GM21526 (cell line): ENCODE measurements at regions not wholly inside any gene's neighbourhood (a gene's known extent, or its start where the extent isn't known, plus 50 kb on each side); places are given as distances from the start of the nearest gene placed in this dataset.
"Not testable (repeated sequence)": the region's sequence is repeated elsewhere in the genome, so short reads cannot be mapped to it uniquely, and the experiment has no call there.

Experiments
- ATAC-seq: cut with Tn5 transposase; IDR thresholded peaks from one replicate; pipeline ENCODE4 v1.9.1; 2021; ENCODE audit warnings: moderate library complexity; ENCODE audit not compliant: unreplicated experiment, low FRiP score

- no peak for ATAC-seq
Measured at GRCh38 chr7:13794581-13794980, 194.9 kb downstream of the ETV1 start.

GRCh38 chr7:13797545-13797944 lies 191.9 kb downstream of the ETV1 start:
- ATAC-seq: no peak

GRCh38 chr7:13800694-13801448 lies 188.6 kb downstream of the ETV1 start:
- ATAC-seq: no peak

DNA sequence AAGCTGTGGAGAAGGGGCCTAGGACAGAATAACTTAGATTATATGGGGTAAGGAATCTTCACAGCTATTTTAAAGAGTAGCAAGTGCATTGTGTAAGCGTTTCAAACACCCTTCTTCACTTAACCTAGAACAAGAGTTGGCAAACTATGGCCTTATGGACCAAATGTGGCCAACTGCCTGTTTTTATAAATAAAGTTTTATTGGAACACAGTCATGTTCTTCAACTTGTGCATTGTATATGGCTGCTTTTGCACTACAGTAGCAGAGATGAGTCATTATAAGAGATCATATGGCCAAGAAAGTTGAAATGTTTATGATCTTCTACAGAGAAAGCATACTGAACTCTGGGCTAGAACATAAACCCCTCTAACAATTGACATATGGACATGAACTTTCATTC lies 187.8 kb downstream of the ETV1 start:
- ATAC-seq: no peak

GRCh38 chr7:13802651-13803050 lies 186.8 kb downstream of the ETV1 start:
- no peak for ATAC-seq

GRCh38 chr7:13803134-13803533 lies 186.3 kb downstream of the ETV1 start:
- ATAC-seq: no peak

DNA sequence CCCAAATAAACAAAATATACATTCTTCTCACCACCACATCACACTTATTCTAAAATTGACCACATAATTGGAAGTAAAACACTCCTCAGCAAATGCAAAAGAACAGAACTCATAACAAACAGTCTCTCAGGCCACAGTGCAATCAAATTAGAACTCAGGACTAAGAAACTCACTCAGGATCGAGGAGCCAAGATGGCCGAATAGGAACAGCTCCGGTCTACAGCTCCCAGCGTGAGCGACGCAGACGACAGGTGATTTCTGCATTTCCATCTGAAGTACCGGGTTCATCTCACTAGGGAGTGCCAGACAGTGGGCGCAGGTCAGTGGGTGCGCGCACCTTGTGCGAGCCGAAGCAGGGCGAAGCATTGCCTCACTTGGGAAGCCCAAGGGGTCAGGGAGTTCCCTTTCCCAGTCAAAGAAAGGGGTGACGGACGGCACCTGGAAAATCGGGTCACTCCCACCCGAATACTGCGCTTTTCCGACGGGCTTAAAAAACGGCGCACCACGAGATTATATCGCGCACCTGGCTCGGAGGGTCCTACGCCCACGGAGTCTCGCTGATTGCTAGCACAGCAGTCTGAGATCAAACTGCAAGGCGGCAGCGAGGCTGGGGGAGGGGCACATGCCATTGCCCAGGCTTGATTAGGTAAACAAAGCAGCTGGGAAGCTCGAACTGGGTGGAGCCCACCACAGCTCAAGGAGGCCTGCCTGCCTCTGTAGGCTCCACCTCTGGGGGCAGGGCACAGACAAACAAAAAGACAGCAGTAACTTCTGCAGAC lies 183.2 kb downstream of the ETV1 start:
- ATAC-seq: not testable (repeated sequence)

DNA sequence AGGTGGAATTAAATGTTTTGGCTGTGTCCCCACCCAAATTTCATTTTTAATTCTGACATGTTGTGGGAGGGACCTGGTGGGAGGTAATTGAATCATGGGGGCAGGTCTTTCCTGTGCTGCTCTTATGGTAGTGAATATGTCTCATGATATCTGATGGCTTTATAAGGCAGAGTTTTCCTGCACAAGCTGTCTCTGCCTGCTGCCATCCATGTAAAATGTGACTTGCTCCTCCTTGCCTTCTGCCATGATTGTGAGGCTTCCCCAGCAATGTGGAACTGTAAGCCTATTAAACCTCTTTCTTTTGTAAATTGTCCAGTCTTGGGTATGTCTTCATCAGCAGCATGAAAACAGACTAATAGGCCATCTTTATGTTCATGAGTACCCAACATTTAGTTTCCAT lies 172.2 kb downstream of the ETV1 start:
- not testable (repeated sequence) for ATAC-seq

- no peak for ATAC-seq
Measured at GRCh38 chr7:13821152-13821787, 168.2 kb downstream of the ETV1 start.

GRCh38 chr7:13822678-13823077 lies 166.8 kb downstream of the ETV1 start:
- ATAC-seq: no peak

DNA sequence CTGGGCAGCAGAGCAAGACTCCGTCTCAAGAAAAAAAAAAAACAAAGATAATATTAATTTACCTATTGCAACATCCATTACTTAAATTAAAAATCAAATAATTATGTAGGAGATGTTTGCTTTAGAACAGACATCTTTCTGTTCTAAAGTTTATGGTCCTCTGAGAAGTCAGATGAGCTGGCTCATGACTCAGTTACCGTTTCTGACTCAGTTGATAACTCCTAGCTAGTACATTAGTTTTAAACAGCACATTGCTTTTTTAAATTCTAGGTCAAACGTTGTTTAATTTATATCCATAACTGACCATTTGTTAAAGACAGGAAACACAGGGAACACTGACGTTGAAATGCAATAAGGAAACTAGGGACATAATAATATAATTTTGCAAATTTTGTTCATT lies 162.7 kb downstream of the ETV1 start:
- no peak for ATAC-seq

- ATAC-seq: no peak
Measured at GRCh38 chr7:13827716-13828115, 161.8 kb downstream of the ETV1 start.

DNA sequence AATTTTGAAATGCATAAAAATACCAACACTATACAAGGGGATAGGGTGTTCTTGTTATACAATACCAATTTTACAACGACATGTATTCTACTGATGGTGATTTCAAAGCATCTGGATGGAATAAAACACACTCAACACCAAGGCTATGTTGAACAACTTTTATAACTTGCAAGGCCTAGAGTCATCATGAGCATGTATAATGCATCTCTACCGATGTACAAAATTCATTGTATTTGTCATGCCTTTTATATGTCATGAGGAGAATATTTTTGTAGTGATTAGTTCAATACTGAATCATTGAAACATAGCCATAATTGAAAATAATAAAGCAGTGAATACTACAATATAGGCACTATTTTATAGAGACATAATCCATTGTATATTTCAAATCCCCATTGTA lies 160.2 kb downstream of the ETV1 start:
- ATAC-seq: no peak

DNA sequence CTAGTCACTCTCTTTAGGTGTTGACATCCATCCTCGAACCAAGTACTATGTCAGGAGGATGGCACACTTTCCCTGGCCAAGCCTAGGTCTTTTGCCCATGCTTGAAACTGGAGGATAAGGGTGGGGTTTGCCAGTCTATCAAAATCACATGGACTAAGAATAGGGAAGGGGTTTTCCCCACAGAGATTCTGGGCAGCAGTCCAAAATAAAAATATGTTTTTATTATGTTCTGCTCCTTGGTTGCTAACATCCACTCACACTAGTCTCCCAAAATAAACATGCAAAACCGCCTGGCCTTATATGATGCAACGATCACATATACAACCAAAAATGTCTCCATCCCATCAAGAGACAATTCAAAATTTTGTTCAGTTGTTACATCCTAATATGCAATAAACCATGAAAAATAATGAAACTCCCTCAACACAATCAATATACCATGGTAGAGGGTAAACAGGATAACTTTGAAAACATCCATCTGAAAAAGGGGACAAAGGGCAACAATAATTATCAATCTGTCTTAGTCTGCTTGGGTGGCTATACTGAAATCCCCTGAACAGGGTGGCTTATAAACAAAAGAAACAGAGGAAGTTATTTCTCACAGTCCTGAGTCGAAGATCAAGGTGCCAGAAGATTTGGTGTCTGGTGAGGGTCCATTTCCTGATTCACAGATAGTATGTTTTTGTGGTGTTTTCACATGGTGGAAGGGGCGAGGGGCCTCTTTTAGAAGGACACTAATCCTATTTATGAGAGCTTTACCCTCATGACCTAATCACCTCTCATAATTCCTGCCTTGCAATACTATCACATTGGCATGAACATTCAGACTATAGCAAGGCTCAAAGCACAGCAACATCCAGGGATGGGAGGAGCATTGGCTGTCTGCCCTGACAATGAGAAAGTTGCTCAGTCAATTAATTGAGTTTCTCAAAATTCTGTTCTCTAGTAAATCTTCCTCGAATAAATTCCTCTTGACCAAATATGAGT lies 159.3 kb downstream of the ETV1 start:
- no peak for ATAC-seq

GRCh38 chr7:13832346-13832745 lies 157.1 kb downstream of the ETV1 start:
- ATAC-seq: no peak

DNA sequence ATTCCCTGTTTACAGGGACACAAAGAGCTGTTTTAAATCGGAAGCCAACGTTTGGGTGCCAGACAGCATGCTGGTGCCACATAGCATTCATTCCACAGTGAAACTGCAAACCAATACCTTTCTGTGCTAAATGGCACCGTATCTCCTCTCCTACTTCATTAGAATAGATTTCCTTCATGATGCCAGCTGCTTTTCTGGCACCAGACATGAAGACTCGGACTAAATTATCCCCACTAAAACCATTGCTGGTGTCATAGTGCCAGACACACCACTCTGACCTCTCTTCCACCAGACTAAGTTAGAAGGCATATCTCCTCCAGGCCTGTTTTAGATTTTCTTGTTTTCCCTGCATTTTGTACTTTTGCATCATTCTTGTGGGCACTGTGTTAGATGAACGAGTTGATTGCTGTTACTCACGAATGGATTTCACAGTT lies 155.1 kb downstream of the ETV1 start:
- ATAC-seq: no peak

DNA sequence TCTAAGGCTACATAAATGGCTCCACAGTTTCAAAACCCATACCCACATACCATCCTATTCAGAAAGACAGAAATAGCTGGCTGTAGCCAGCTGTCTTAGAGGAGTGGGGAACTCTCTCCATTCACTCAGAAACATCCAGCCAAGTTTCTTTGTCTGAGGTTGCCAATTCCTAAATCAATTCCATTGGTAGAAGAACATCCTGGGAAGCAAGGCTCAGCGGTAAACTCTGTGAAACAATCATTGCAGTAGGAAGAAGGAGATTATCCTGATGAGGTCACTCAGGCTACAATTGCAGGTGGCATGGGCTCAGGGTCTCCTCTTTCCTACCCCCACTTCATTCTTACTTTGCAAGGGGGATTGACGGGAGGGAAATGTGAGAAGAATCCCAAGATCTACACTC lies 154.0 kb downstream of the ETV1 start:
- no peak for ATAC-seq

DNA sequence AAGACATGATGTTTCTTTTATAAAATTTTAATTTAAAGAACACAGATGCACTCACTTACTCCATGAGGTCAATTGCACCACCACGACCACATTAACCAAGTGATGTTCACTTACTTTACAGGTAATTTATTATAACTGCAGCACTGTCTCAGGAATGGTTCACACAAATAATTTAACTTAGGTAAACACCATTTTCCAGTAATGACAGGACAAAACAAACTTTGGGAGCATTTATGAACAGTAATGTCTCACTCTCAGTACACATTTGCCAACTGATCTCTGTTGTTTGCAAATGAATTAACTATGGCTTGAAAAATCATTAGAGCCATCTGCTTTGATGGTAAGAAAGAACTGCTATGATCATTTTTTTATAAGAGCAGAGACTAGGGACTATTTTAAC lies 150.4 kb downstream of the ETV1 start:
- ATAC-seq: no peak
